Stimulated activated naive CD4-positive, alpha-beta T cell (primary cell): ENCODE measurements at regions not wholly inside any gene's neighbourhood (a gene's known extent, or its start where the extent isn't known, plus 50 kb on each side); places are given as distances from the start of the nearest gene placed in this dataset.
A peak's percentile ranks its signal among the peaks of the same experiment; 100 is the strongest.

ENCODE experiments used
- DNase-seq, 6 experiments: peaks; one replicate each; lab custom pipeline; 2025; lab: John Stamatoyannopoulos, UW

GRCh38 chr7:127530148-127530547 is 55.2 kb downstream of the GCC1 start:
- no peak for DNase-seq

GRCh38 chr7:127527561-127527960 is 57.8 kb downstream of the GCC1 start:
- no peak for DNase-seq

- DNase-seq: no peak
Measured at GRCh38 chr7:127525866-127526480, 59.4 kb downstream of the GCC1 start.

- no peak for DNase-seq
Measured at GRCh38 chr7:127516320-127516719, 69.1 kb downstream of the GCC1 start.

GRCh38 chr7:127514499-127514898 is 70.9 kb downstream of the GCC1 start:
- peak in 4 of 6 experiments; percentile 1 to 45 (median 23) for DNase-seq

GRCh38 chr7:127513311-127513710 is 72.1 kb downstream of the GCC1 start:
- DNase-seq: no peak

GRCh38 chr7:127512663-127513062 is 72.7 kb downstream of the GCC1 start:
- no peak for DNase-seq

GRCh38 chr7:127504715-127505114 is 80.7 kb downstream of the GCC1 start:
- peak in 1 of 6 experiments; percentile 3 for DNase-seq

GRCh38 chr7:127501817-127502216 is 83.6 kb downstream of the GCC1 start:
- no peak for DNase-seq

GRCh38 chr7:127487381-127487780 is 94.9 kb upstream of the ZNF800 start:
- DNase-seq: no peak

- no peak for DNase-seq
Measured at GRCh38 chr7:127486654-127487053, 94.1 kb upstream of the ZNF800 start.

GRCh38 chr7:127485482-127485881 is 93.0 kb upstream of the ZNF800 start:
- no peak for DNase-seq

- no peak for DNase-seq
Measured at GRCh38 chr7:127484954-127485353, 92.4 kb upstream of the ZNF800 start.

- DNase-seq: no peak
Measured at GRCh38 chr7:127478461-127478860, 86.0 kb upstream of the ZNF800 start.

GRCh38 chr7:127478024-127478355 is 85.5 kb upstream of the ZNF800 start:
- peak in 3 of 6 experiments; percentile 5 to 45 (median 30) for DNase-seq

- no peak for DNase-seq
Measured at GRCh38 chr7:127477295-127478023, 85.0 kb upstream of the ZNF800 start.

- no peak for DNase-seq
Measured at GRCh38 chr7:127476618-127477017, 84.1 kb upstream of the ZNF800 start.

- no peak for DNase-seq
Measured at GRCh38 chr7:127474457-127474856, 81.9 kb upstream of the ZNF800 start.

- no peak for DNase-seq
Measured at GRCh38 chr7:127473409-127473808, 80.9 kb upstream of the ZNF800 start.

GRCh38 chr7:127460077-127460476 is 67.6 kb upstream of the ZNF800 start:
- DNase-seq: no peak

GRCh38 chr7:127451258-127451657 is 58.8 kb upstream of the ZNF800 start:
- DNase-seq: peak in 5 of 6 experiments; percentile 5 to 46 (median 17)

GRCh38 chr7:127448566-127448965 is 56.1 kb upstream of the ZNF800 start:
- no peak for DNase-seq

- peak; percentile 1 to 53 (median 28) for DNase-seq
Measured at GRCh38 chr7:127447326-127447945, 54.9 kb upstream of the ZNF800 start.
